ENCODE measurements at regions not wholly inside any gene's neighbourhood (a gene's known extent, or its start where the extent isn't known, plus 50 kb on each side); places are given as distances from the start of the nearest gene placed in this dataset.
"Not testable (repeated sequence)": the region's sequence is repeated elsewhere in the genome, so short reads cannot be mapped to it uniquely, and the experiment has no call there.

- Histone ChIP-seq H3K9me3 (no peaks in the 10 kb centered on the region), H3K27ac (no peak overlapping the region), H3K4me3 (no peak overlapping the region), H3K4me1 (no peaks in the 10 kb centered on the region), H3K36me3 (no peaks in the 10 kb centered on the region), H3K27me3 (ENCODE audit: low read depth) (no peaks in the 10 kb centered on the region)
- ATAC-seq = no peak
- intact Hi-C loops (cut with DNase I) = no loop called here
- TF ChIP-seq CTCF (IDR thresholded peaks at IDR 0.05) = no peak
- DNase-seq = no peak
Measured at GRCh38 chr10:8360365-8360764, 305.9 kb downstream of the GATA3 start.

GRCh38 chr10:8360814-8361509 is 306.5 kb downstream of the GATA3 start:
- ATAC-seq = no peak
- Histone ChIP-seq H3K27me3 (ENCODE audit: low read depth) (no peaks in the 10 kb centered on the region), H3K9me3 (no peaks in the 10 kb centered on the region), H3K27ac (no peak overlapping the region), H3K36me3 (no peaks in the 10 kb centered on the region), H3K4me1 (no peaks in the 10 kb centered on the region), H3K4me3 (no peak overlapping the region)
- intact Hi-C loops (cut with DNase I) = no loop called here
- TF ChIP-seq CTCF (IDR thresholded peaks at IDR 0.05) = no peak
- no peak for DNase-seq

- DNase-seq (no peak), ATAC-seq (no peak)
- H3K4me1 ChIP-seq = no peaks in the 10 kb centered on the region
- intact Hi-C loops (cut with DNase I) = no loop called here
- no peak overlapping the region for H3K27ac ChIP-seq
- H3K9me3 ChIP-seq = no peaks in the 10 kb centered on the region
- no peaks in the 10 kb centered on the region for H3K36me3 ChIP-seq
- H3K4me3 ChIP-seq = no peak overlapping the region
- H3K27me3 ChIP-seq (ENCODE audit: low read depth) = no peaks in the 10 kb centered on the region
- no peak for TF ChIP-seq CTCF (IDR thresholded peaks at IDR 0.05)
Measured at GRCh38 chr10:8361510-8361844, 307.0 kb downstream of the GATA3 start.

- TF ChIP-seq CTCF (IDR thresholded peaks at IDR 0.05) = no peak
- no peak for DNase-seq
- no peaks in the 10 kb centered on the region for H3K27me3 ChIP-seq (ENCODE audit: low read depth)
- no peaks in the 10 kb centered on the region for H3K9me3 ChIP-seq
- no peak overlapping the region for H3K27ac ChIP-seq
- no peak for ATAC-seq
- no peaks in the 10 kb centered on the region for H3K36me3 ChIP-seq
- no peak overlapping the region for H3K4me3 ChIP-seq
- no peaks in the 10 kb centered on the region for H3K4me1 ChIP-seq
- intact Hi-C loops (cut with DNase I) = no loop called here
Measured at GRCh38 chr10:8365935-8366911, 311.7 kb downstream of the GATA3 start.

GRCh38 chr10:8367672-8368411 is 313.4 kb downstream of the GATA3 start:
- H3K4me3 ChIP-seq; ATAC-seq; intact Hi-C loops (cut with DNase I): not testable (repeated sequence)

More at GRCh38 chr10:8367672-8368411, 313.4 kb downstream of the GATA3 start:
- H3K27ac ChIP-seq; H3K4me1 ChIP-seq; H3K27me3 ChIP-seq (ENCODE audit: low read depth); H3K36me3 ChIP-seq; H3K9me3 ChIP-seq; DNase-seq: not testable (repeated sequence)
